Mesenchymal stem cell (in vitro differentiated cells and primary cell): ENCODE measurements at regions not wholly inside any gene's neighbourhood (a gene's known extent, or its start where the extent isn't known, plus 50 kb on each side); places are given as distances from the start of the nearest gene placed in this dataset.

Source experiments
- DNase-seq: peaks from one replicate; pipeline ENCODE4 v3.0.0-alpha.2; 2013
- H2AFZ ChIP-seq: one replicate; pipeline ENCODE4 v1.6.1; 2013; ENCODE audit warnings: low read depth, mild to moderate bottlenecking, control low read depth, inconsistent platforms, low read length, moderate library complexity
- H2AK5ac ChIP-seq: 2 replicates; pipeline ENCODE4 v1.6.1; 2013; ENCODE audit warnings: low read length, moderate library complexity, mild to moderate bottlenecking, inconsistent platforms; ENCODE audit not compliant: severe bottlenecking
- H2BK120ac ChIP-seq: one replicate; pipeline ENCODE4 v1.6.1; 2013; ENCODE audit warnings: low read depth, mild to moderate bottlenecking, inconsistent platforms, low read length, moderate library complexity
- H2BK12ac ChIP-seq, 2 experiments: one replicate each; pipeline ENCODE4 v1.6.1; 2013; ENCODE audit warnings: inconsistent platforms in 2 of 2, low read length in 2 of 2, mild to moderate bottlenecking in 2 of 2, moderate library complexity in 2 of 2, control low read depth in 1 of 2
- H2BK15ac ChIP-seq: one replicate; pipeline ENCODE4 v1.6.1; 2013; ENCODE audit warnings: mild to moderate bottlenecking, low read depth, inconsistent platforms; ENCODE audit not compliant: poor library complexity, severe bottlenecking
- H2BK5ac ChIP-seq: 2 replicates; pipeline ENCODE4 v1.6.1; 2013; ENCODE audit warnings: low read depth, mild to moderate bottlenecking, low read length, control low read depth, inconsistent platforms; ENCODE audit not compliant: poor library complexity, severe bottlenecking
- H3K14ac ChIP-seq, 2 experiments: one replicate each; pipeline ENCODE4 v1.6.1; 2013; ENCODE audit warnings: inconsistent platforms in 2 of 2, low read length in 2 of 2, control low read depth in 1 of 2, mild to moderate bottlenecking in 1 of 2, moderate library complexity in 1 of 2
- H3K18ac ChIP-seq, 2 experiments: one replicate each; pipeline ENCODE4 v1.6.1; 2013; ENCODE audit warnings: inconsistent platforms in 2 of 2, low read length in 2 of 2, control low read depth in 1 of 2, low read depth in 1 of 2, mild to moderate bottlenecking in 1 of 2
- H3K23ac ChIP-seq, 2 experiments: one replicate each; pipeline ENCODE4 v1.6.1; 2013; ENCODE audit warnings: inconsistent platforms in 2 of 2, low read length in 2 of 2, mild to moderate bottlenecking in 2 of 2, moderate library complexity in 2 of 2, control low read depth in 1 of 2
- H3K27ac ChIP-seq: 2 replicates; pipeline ENCODE4 v1.5.1; 2013; ENCODE audit warnings: mild to moderate bottlenecking, moderate library complexity, low read length, control low read depth, inconsistent platforms; ENCODE audit not compliant: poor library complexity, severe bottlenecking
- H3K27me3 ChIP-seq, 2 experiments: 2 replicates each; pipeline versions ENCODE4 v1.6.1 to v1.7.0; 2013; ENCODE audit warnings: low read length in 2 of 2, mild to moderate bottlenecking in 2 of 2, moderate library complexity in 2 of 2, control low read depth in 1 of 2, inconsistent platforms in 1 of 2; ENCODE audit not compliant: control insufficient read depth in 1 of 2, insufficient read depth in 1 of 2
- H3K36me3 ChIP-seq, 2 experiments: 2 replicates each; pipeline versions ENCODE4 v1.6.1 to v1.7.0; 2013; ENCODE audit warnings: low read length in 2 of 2, control low read depth in 1 of 2, inconsistent platforms in 1 of 2, low read depth in 1 of 2, mild to moderate bottlenecking in 1 of 2; ENCODE audit not compliant: insufficient read depth in 2 of 2, control insufficient read depth in 1 of 2
- H3K4ac ChIP-seq, 2 experiments: one replicate each; pipeline ENCODE4 v1.6.1; 2013; ENCODE audit warnings: inconsistent platforms in 2 of 2, low read length in 2 of 2, mild to moderate bottlenecking in 2 of 2, moderate library complexity in 2 of 2, control low read depth in 1 of 2, low read depth in 1 of 2
- H3K4me1 ChIP-seq: 2 replicates; pipeline ENCODE4 v1.6.1; 2013; ENCODE audit warnings: low read depth, low read length, control low read depth; ENCODE audit not compliant: control insufficient read depth, insufficient read depth
- H3K4me2 ChIP-seq: 2 replicates; pipeline ENCODE4 v1.6.1; 2013; ENCODE audit warnings: low read length, mild to moderate bottlenecking, inconsistent platforms; ENCODE audit not compliant: poor library complexity, severe bottlenecking
- H3K4me3 ChIP-seq, 2 experiments: 2 replicates each; pipeline versions ENCODE4 v1.5.1 to v1.7.0; 2013; ENCODE audit warnings: low read length in 2 of 2, mild to moderate bottlenecking in 2 of 2, control low read depth in 1 of 2, low read depth in 1 of 2; ENCODE audit not compliant: insufficient read depth in 1 of 2
- H3K79me1 ChIP-seq: replicated peaks from 2 replicates; pipeline ENCODE4 v1.6.1; 2013; ENCODE audit warnings: mild to moderate bottlenecking, control low read depth, low read length, inconsistent platforms; ENCODE audit not compliant: poor library complexity, severe bottlenecking
- H3K9ac ChIP-seq: 2 replicates; pipeline ENCODE4 v1.7.0; 2013; ENCODE audit warnings: mild to moderate bottlenecking, low read length, moderate library complexity
- H3K9me3 ChIP-seq: 2 replicates; pipeline ENCODE4 v1.7.0; 2013; ENCODE audit warnings: mild to moderate bottlenecking, low read length; ENCODE audit not compliant: control insufficient read depth
- H4K8ac ChIP-seq: one replicate; pipeline ENCODE4 v1.6.1; 2013; ENCODE audit warnings: inconsistent platforms, mild to moderate bottlenecking, low read length, moderate library complexity
- H4K91ac ChIP-seq: one replicate; pipeline ENCODE4 v1.6.1; 2013; ENCODE audit warnings: mild to moderate bottlenecking, low read length, inconsistent platforms
- WGBS: methylation state at CpG from one replicate; pipeline ENCODE4 v1.1.7; 2013; ENCODE audit warnings: mixed read lengths; 5-methylcytosine and 5-hydroxymethylcytosine counted together

DNA sequence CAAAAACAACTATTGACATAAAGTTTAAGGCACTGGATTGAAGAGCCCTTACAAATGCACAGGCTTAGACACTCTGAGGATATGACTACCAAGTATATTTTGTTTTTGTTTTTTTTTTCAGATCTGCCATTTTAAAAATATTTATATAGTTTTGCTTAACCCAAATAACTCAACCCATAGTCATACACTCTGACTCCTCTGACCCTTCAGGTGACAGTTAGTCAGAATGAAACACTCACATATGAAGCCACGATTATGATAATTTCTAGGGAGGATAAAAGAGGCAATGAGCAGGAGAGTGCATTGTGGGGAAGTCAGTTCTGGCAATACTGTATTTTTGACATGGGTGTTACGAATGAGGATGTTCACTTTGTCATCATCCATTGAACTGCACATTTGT, 774.7 kb downstream of the MECOM start:
- 100% methylated on average over 1 of the region's 2 CpGs for WGBS
- Histone ChIP-seq H3K9ac (no peak overlapping the region), H3K9me3 (no peaks in the 10 kb centered on the region), H3K36me3 (no peaks in the 10 kb centered on the region), H3K27me3 (no peaks in the 10 kb centered on the region), H2BK120ac (no peak overlapping the region), H2BK15ac (no peak overlapping the region), H3K4me2 (no peak overlapping the region), H2AFZ (no peak overlapping the region), H2AK5ac (no peak overlapping the region), H2BK5ac (no peak overlapping the region), H2BK12ac (no peak overlapping the region), H4K8ac (no peak overlapping the region), H4K91ac (no peak overlapping the region), H3K18ac (no peak overlapping the region), H3K27ac (no peak overlapping the region), H3K79me1 (no peaks in the 10 kb centered on the region), H3K4ac (no peak overlapping the region), H3K14ac (no peak overlapping the region), H3K4me1 (no peaks in the 10 kb centered on the region), H3K23ac (no peak overlapping the region), H3K4me3 (no peak overlapping the region)
- DNase-seq, result no peak

DNA sequence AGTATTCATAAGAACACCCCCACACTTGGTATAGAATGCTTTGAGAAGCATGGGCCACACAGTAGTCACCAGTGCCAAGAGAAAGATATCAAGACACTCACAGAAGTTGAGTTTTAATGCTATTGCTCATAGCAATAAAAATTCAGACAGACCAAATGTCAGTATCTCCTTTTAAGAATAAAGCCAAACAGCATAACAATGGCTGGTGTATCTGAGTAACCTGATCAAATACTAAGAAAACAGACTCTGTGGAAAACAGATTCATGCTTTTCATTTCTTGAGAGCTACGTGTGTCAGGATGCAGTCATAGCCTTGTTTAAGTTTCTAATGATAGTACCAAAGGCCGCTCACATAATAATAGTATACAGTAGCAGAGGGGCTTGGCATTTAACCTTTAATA, 778.5 kb downstream of the MECOM start:
- Histone ChIP-seq H3K9ac (peak overlapping the region; percentile 66), H4K8ac (no peak overlapping the region), H2BK120ac (no peak overlapping the region), H3K27ac (no peak overlapping the region), H2BK15ac (no peak overlapping the region), H3K4me1 (no peaks in the 10 kb centered on the region), H3K4me2 (no peak overlapping the region), H2BK12ac (no peak overlapping the region), H3K27me3 (no peaks in the 10 kb centered on the region), H2AFZ (no peak overlapping the region), H3K9me3 (no peaks in the 10 kb centered on the region), H3K36me3 (no peaks in the 10 kb centered on the region), H2AK5ac (no peak overlapping the region), H2BK5ac (no peak overlapping the region), H3K14ac (no peak overlapping the region), H3K23ac (no peak overlapping the region), H4K91ac (no peak overlapping the region), H3K79me1 (no peaks in the 10 kb centered on the region), H3K4ac (no peak overlapping the region), H3K18ac (no peak overlapping the region), H3K4me3 (no peak overlapping the region)
- WGBS, result 89% methylated on average over 1 of the region's 2 CpGs
- no peak for DNase-seq

DNA sequence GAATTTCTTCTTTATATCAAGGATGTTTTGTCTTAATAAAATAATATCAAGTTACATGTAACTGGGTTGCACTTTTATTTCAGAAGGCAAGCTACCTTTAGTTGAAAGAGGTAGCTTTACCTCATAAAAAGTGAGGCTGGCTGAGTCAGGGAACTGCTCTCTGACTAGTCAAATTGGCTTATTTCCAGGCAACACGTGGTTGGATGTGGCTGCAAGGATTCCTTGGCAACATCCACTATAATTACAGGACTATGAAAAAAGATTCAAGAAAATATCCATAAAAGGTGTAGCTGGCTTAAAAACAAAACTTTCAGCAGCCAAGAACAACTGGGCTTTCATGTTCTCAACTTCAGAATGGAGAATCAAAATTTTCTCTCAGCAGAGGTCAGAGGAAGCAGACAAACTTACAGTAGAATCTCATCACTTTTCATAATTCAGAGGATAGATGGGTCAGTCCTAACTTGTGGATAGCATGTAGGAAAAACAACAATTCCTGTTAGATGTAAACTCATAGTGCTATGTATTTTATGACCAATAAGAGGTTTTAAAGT, 779.1 kb downstream of the MECOM start:
- Histone ChIP-seq H3K4me1 (no peaks in the 10 kb centered on the region), H3K27me3 (no peaks in the 10 kb centered on the region), H2BK120ac (no peak overlapping the region), H3K14ac (no peak overlapping the region), H3K36me3 (no peaks in the 10 kb centered on the region), H2BK15ac (no peak overlapping the region), H2AFZ (no peak overlapping the region), H2AK5ac (no peak overlapping the region), H3K79me1 (no peaks in the 10 kb centered on the region), H2BK12ac (no peak overlapping the region), H3K9ac (peak overlapping the region; percentile 66), H4K91ac (no peak overlapping the region), H3K4me2 (no peak overlapping the region), H3K18ac (no peak overlapping the region), H3K4ac (no peak overlapping the region), H3K27ac (no peak overlapping the region), H3K4me3 (no peak overlapping the region), H2BK5ac (no peak overlapping the region), H3K23ac (no peak overlapping the region), H4K8ac (no peak overlapping the region), H3K9me3 (no peaks in the 10 kb centered on the region)
- peak; percentile 33 for DNase-seq
- WGBS, result no CpG with 5 or more reads among the region's 1 CpG

DNA sequence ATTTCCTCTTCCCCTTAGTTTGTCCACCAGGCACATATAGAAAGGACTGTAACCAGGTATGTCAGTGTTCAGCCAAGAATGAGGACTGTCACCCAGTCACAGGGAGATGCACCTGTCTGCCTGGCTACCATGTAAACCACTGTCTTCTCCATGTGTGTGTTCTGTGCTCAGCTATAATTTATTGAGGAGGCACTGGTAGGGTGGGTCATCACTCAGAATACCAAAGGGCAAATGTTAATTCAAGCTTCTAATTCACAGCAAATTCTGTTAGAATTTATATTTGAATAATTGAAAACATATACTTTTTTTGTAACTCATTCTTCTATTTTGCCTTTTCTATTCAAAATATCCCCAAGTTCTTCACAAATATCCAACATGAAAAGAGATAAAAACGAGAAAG, 780.4 kb downstream of the MECOM start:
- no peak overlapping the region for H3K4me2 ChIP-seq
- H3K4me1 ChIP-seq, result no peaks in the 10 kb centered on the region
- H3K36me3 ChIP-seq, result no peaks in the 10 kb centered on the region
- no peak overlapping the region for H3K18ac ChIP-seq
- no CpG with 5 or more reads among the region's 1 CpG for WGBS
- no peak overlapping the region for H3K4me3 ChIP-seq
- H4K8ac ChIP-seq, result no peak overlapping the region
- no peak overlapping the region for H2BK120ac ChIP-seq
- H2BK12ac ChIP-seq, result no peak overlapping the region
- H3K9ac ChIP-seq, result no peak overlapping the region
- H2BK15ac ChIP-seq, result no peak overlapping the region
- no peaks in the 10 kb centered on the region for H3K9me3 ChIP-seq
- no peak overlapping the region for H3K14ac ChIP-seq
- no peaks in the 10 kb centered on the region for H3K79me1 ChIP-seq
- no peak overlapping the region for H3K4ac ChIP-seq
- no peaks in the 10 kb centered on the region for H3K27me3 ChIP-seq
- H4K91ac ChIP-seq, result no peak overlapping the region
- no peak overlapping the region for H3K23ac ChIP-seq
- no peak overlapping the region for H2BK5ac ChIP-seq
- DNase-seq, result no peak
- no peak overlapping the region for H2AK5ac ChIP-seq
- no peak overlapping the region for H3K27ac ChIP-seq
- no peak overlapping the region for H2AFZ ChIP-seq
